ENCODE measurements at regions not wholly inside any gene's neighbourhood (a gene's known extent, or its start where the extent isn't known, plus 50 kb on each side); places are given as distances from the start of the nearest gene placed in this dataset.

DNA sequence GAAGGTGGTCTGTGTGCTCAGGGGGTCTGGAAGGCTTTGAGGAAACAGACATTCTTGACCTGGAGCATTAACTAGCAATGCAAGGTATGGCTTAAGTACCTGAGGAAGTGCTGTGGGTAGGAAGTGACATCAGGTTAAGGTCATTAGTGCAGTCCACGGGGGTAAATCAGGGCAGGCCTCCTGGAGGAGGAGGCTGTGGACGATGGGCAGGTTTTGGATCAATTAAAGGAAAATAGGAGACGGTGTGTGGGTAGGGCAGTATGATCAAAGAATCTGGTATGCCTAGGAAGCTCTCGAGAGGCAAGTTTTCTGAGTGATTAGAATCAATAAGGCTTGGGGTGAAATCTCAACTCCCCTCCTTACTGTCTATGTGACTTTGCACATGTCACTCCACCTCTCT, 295.3 kb downstream of the AACS start:
- DNase-seq (ENCODE audit: low read depth) = no peak

DNA sequence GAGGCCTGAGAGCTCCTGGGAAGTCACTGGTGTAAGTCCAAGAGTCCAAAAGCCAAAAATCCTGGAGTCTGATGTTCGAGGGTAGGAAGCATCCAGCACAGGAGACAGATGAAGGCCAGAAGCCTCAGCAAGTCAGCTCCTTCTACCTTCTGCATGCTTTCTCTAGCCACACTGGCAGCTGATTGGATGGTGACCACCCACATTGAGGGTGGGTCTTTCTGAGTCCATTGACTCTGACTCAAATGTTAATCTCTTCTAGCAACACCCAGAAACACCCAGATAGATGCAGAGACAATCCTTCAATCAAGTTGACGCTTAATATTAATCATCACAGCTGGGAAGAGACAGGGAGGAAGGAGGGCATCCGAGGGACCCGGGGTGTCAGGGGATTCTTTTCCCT, 305.8 kb downstream of the AACS start:
- no peak for DNase-seq (ENCODE audit: low read depth)

DNA sequence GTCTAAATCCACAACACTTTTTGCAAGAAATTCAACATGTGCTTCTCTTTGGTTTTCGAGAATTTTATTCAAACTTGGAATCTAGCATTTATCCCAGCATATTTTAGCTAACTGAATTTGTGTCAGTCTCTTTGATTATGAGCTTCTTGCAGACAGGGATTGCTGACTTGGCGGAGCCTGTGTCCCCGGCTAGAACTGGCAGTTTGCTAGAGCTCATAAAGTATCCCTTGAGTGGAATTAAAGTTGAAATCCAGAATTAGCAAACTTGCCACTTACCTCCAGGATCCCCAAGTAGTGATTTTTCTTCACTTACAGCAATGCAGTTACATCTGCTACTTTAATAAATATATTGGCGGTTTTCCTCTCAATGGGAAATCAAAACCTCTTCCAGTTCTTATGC, 306.9 kb downstream of the AACS start:
- no peak for DNase-seq (ENCODE audit: low read depth)

DNA sequence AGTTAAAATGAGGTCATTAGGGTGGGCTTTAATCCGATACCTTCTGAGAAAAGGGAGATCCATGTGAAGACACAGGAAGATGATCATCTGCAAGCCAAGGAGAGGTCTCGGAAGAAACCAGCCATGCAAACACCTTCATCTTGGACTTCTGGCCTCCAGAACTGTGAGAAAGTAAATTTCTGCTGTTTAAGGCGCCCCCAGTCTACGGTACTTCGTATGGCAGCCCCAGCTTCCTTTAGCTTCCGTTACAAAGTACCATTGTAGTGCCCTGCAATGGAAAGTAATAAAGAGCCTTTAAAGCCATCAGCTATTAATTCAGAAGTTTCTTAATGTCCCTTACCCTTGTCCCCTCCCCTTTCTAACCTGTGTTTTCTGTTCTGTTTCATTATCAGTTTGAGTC, 308.1 kb downstream of the AACS start:
- DNase-seq (ENCODE audit: low read depth) = no peak

DNA sequence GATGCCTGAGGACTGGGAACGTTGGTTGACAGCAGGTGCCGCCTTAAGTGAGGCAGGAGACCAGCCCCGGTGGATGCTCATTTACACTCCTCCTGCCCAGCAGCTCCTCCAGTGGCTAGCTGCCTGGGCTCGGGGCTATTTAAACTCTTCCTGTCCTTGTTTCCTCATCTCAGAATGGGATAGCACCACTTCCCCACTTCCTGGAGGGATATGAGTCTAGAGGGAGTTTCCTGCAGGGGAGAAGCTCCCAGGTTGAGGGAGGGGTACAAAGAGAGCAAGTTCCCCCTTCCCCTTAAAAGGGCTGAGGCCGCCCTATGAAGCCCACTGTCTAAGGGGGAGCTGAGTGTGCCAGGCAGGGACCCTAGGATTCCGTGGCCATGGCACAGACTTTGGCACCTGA, 311.2 kb downstream of the AACS start:
- no peak for DNase-seq (ENCODE audit: low read depth)

DNA sequence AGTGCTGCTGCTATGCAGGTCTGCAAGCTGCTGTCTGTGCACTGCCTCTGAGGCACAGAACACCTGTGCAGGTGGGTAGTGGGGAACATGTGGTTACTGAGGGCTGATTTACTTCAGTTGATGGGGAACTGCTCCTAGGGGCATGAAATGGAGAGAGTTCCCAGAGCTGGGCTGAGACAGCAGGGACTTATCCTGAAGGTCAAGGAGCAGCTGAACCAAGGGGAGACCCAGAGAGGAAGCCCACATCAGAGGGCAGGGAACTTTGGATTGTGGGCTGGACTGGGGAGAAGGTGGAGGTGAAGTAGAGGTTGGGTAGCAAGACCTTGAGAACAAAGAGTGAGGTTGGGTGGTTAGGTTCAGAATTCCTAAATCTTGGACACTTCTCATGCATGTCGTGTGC, 311.9 kb downstream of the AACS start:
- DNase-seq (ENCODE audit: low read depth) = no peak

DNA sequence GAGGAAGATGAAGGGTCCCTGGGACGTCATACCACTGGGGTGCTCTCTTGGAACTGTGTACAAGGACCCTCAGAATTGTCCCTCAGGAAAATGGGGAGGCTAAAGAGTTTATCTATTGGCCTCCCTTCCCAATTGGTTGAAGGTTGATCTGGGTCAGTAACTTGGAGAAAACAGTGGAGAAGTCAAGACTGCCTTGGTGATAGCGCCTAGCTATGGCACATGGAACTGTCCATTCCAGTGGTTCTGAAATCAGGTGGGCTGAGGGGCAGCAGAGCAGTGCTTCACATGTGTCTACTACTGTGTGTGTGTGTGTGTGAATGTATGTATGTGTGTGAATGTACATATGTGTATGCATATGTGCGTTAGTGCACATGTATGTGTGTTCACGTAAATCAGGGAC, 316.1 kb downstream of the AACS start:
- DNase-seq (ENCODE audit: low read depth) = no peak

DNA sequence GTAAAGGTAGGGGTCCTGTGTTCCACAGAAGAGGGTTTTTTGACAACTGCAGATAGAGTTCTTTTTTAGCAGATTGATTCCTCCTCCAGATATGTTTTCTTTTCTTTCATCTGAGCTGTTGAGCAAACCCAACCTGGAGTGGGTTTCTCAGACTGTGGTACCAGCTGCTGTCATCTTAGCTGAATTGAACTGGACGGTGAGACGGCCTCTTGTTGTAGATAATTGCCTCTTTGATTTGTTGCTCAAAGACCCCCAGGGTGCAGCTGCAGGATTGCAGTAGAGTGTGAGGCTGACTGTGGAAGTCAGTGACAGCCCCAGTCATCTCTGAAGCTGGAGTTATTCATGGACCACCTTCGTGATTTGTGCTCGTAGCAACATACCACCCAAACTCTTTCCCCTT, 317.7 kb downstream of the AACS start:
- DNase-seq (ENCODE audit: low read depth) = no peak

DNA sequence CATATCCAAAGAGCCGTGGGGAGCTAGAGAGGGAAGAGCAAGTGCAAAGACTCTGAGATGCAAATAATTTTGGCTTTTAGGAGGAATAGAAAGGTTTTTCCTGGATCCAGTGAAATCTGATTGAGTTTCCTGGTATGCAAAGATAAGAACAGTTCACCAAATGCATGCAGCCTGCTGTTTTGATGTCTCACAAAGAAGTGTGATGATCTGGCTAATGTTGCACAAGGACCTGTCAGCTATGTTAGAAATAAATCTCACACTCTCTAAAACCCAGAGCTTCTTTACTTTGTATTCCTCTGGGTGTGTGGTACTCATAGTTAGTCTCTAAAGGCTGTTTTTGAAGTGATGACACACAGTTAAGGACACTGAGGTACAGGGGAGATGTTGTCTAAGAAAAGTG, 321.4 kb downstream of the AACS start:
- no peak for DNase-seq (ENCODE audit: low read depth)

DNA sequence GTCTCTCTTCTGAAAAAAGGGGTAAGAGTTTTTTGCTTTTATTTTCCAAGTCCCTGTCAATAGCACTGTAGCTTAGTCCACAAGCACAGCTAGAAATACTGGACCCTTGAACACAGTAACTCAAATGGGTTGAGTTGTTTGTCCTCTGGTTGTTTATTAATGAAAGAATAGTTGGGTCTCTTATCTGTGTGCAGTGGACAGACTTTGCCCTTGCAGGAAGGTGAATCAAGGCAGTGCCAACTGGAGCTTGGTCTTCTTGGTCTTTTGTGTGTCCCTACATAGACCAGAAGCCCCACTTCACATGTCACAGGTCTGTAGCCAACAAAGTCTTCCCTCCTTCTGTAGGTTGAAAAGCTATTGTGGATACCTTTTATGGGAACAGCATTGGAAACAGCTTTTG, 322.0 kb downstream of the AACS start:
- no peak for DNase-seq (ENCODE audit: low read depth)

DNA sequence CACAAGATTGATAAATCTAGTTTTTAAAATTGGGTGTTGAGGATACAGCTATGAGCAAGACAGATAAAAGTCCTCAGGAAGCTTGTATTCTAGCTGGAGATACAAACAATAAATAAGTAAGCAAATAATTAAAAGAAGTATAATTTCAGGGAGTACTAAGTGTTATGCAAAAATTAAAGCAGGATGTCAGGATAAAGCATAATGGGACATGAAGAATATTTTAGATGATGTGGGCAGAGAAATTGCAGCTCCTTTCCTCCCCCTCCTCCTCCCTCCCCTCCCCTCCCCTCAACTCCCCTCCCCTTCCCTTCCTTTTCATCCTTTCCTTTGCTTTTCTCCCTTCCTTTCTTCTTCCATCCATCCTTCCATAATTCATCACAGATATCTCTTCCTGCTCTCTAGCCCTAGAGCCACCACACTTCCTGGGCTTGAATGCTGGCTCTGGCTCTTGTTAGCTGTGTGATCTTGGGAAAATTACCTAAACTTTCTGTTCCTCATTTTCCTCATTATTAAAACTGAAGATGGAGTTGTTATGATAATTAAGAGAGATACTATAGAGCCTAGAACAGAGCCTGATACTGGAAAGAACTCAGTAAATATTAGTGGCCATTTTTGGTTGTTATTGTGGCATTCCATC, 323.9 kb downstream of the AACS start:
- DNase-seq (ENCODE audit: low read depth) = no peak

DNA sequence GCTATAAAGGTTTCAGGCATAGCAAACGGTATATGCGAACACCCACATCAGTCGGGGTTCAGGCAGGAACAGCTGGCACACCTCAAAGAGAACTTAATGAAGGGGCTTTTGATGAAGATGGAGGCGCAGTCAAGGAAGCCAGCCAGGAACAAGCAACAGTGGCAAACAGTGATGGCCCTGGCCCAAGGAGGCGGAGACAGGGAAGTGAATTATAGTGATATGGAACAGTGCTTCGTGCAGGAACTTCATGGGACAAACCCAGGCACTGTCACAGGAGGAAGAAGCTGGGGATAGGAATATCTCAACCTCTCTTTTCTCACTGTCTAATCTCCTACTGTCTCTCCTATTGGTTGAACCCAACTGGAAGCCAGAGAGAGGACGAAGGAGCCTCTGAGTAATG, 328.3 kb downstream of the AACS start:
- no peak for DNase-seq (ENCODE audit: low read depth)

DNA sequence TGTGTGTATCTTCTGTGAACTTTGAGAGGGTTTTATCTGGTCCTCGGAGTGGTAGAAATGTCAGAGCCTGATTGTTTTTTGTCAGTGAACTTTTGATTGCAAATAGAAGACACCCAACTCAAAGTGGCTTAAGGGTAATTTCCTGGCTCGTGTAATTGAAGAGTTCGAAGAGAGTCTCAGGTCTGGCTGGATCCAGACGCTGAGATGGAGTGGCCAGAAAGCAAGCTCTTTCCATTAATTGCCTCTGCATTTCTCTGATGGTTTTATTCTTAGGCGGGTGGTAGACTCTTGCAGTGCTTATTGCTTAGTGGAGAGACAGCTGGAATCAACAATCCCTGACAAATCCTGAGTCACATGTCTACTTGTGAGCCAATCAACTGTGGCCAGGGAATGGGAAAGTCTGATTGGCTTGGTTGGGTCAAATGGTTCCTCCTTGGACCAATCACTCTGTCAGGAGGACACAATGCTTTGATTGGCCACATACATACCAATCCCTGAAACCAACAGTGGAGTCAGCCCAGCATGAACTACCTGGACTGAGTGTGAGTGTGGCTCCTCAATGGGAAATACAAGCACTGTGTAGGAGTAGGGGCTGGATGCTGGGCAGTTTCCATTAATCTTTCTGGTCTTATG, 330.5 kb downstream of the AACS start:
- no peak for DNase-seq (ENCODE audit: low read depth)

DNA sequence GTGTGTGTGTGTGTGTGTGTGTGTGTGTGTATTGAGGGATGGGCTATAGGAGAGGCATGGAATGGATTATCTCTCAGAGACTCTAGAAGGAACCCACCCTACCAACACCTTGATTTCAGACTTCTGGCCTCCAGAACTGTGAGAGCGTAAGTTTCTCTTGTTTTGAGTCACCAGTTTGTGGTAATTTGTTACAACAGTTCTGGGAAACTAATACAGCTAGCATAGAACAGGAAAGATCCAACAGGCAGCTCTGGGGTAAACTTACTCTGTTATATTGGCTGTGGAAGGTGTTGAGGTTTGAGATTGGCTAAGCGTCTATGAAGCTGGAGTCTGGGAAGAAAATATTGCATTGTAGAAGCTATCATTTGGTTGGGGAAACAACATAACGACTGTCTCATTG, 334.3 kb downstream of the AACS start:
- DNase-seq (ENCODE audit: low read depth) = no peak

DNA sequence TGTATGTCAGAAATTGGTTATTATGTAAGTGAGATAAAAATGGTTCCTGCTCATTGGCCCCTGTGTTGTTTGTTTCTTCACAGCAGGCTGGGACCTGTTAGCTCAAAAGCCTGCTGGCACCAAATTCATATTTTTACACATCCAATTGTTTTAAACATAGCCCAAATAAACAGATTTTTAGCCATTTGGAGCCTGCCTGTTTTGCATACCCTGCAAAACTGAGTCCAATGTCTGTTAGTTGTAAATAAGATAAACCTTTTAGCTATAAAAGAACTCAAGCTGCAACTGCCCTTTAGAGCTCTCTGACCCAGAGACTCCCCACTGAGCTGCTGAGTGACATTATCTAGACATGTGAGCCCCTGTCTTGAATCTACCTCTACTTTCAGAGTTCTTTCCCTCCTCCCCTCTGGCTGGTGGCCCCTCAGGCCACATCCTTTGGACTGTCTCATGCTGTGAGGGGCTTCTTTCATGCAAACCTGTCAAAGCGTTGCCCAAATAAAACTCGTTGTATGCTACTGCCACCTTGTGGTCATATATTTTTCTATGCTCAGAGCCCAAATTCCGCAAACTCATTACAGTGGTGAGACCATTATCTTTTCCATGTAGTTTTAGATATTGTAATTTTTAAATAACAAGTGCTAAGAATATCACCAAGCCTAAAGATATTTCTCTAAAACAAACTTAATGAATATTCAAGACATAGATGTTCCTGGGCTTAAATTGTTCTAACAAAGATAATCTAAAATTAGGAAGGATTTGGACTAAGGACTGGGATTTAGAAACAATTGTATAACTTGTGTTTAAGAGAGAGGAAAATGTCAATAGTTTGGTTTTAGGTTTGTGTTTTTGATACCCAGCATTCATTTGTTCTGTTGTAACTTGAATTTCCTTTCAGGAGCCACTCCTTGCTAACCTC, 337.9 kb downstream of the AACS start:
- DNase-seq (ENCODE audit: low read depth) = no peak

DNA sequence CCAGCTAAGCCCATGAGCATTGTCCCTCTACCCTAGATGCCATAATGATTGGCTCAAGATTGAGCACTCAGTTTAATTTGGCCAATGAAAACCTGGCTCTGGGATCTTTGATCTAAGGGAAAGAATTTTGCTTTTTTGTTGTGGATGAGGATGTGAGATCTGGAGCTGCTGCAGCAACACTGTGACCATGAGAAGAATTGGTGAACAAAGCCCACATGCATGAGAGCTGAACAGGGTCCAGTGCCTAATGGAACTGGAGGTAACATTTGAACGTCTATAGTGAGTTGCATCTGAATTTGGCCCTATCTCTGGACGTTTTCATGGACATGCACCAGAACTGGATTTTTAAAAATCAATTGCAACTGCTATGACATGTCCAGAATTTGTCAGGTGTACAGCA, 338.6 kb downstream of the AACS start:
- no peak for DNase-seq (ENCODE audit: low read depth)

DNA sequence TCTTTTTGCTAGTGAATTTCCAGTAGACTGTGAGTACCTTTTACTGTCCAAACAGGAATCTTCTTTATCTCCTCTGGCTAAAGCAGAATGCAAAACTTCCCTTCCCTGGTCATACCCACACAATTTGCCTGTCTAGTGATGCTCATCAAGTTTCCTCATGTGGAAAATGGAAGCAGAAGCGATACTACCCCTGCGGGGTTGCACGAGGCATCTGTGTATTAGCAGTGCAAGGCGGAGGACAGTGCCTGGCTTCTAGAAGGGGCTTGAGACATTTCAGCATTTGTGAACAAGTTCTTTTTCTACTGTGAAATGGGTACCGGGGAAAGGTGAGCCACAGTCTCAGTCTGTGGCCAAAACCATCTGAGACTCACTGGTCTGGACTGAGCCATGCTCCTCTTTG, 340.9 kb downstream of the AACS start:
- DNase-seq (ENCODE audit: low read depth) = no peak

DNA sequence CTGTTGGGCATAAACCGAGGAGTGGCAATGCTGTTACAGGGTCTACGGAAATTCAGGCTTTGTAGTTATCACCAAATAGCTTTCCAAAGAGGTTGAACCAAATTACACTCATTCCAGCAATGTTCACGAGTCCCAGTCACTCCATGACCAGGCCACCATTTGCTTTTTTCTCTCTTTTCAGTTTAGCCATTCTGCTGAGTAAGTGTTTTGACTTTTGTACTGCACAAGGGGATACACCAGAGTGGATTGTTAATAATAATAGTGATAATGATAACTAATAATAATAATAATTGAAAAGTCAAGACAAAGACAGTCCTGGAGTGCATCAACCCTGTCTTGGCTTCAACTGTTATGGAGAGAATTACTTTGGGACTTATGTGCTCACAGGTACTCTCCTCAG, 343.5 kb downstream of the AACS start:
- DNase-seq (ENCODE audit: low read depth) = no peak

DNA sequence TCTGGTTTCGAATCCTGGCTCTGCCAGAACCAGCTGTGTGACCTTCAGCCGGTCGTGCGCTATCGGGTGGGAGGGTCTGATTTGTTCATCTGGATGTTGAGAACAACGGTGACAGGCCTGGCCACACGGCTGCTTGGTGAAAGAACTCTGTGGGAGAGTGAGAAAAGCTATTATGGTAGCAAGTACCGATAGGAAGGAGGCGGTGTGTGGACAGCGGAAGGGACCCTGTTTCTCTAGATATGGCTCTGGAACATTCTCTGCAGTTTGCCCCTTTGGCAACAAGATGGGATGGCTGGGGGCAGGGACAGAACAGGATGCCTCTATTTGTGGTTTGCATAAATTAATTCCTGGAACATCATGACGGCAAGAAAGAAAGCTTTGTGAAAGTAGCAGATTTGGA, 347.3 kb downstream of the AACS start:
- no peak for DNase-seq (ENCODE audit: low read depth)

DNA sequence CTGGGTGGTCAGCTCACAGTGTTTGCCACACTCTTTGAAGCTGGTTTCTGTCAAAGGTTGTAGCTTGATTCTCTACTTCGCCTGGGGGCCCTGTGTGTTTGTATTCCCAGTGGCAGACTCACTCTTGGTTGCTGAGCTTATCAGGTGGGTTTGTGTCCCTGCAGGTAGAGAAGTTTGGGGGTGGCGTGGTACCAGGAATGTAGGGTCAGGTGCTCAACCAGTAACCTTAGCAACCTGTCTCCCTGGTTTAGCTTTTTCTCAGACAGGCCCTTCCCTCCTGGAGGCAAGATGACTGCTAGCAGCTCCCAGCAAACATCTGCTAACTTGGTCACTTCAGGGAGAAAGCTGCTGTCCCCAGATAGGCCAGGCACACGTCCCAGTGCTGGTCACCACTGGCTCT, 352.2 kb downstream of the AACS start:
- no peak for DNase-seq (ENCODE audit: low read depth)

DNA sequence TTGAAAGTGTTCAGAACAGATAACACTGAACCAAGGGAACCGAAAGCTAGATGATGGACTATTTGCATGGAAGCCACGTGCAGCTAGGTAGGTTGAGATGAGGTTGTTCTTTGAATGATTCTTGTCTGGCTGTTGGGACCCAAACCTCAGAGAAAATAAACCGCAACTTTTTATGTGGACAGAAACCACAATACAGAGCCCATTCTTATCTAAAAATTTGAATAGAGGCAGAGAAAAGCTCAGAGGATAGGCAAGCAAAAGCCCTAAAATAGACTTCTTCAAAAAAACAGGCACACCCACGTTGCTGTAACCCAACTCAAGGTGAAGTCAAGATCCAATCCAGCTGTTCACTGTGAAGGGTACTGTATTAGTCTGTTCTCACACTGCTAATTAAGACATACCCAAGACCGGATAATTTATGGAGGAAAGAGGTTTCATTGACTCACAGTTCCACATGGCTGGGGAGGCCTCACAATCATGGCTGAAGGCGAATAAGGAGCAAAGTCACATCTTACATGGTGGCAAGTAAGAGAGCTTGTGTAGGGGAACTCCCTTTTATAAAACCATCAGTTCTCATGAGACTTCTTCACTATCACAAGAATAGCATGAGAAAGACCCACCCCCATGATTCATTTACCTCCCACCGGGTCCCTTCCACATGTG, 353.8 kb downstream of the AACS start:
- DNase-seq (ENCODE audit: low read depth) = no peak

DNA sequence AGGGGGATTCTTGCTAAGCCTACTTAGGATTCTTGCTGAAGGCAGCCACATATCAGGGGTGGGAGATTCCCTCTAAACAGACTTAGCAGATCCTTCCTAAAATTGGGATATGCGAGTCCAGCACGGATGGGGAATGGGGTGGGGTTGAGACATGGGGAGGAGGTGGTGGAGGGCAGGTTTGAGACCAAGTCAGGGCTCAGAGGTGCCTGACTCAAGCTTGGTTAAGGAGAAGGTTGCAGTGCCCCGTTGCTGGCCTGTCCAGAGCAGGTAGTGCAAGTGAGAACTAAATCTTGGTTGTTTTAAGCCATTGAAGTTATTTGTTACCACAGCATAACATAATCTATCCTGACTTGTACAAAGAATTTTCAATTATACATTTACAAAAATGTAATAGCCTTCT, 359.7 kb downstream of the AACS start:
- DNase-seq (ENCODE audit: low read depth) = no peak

DNA sequence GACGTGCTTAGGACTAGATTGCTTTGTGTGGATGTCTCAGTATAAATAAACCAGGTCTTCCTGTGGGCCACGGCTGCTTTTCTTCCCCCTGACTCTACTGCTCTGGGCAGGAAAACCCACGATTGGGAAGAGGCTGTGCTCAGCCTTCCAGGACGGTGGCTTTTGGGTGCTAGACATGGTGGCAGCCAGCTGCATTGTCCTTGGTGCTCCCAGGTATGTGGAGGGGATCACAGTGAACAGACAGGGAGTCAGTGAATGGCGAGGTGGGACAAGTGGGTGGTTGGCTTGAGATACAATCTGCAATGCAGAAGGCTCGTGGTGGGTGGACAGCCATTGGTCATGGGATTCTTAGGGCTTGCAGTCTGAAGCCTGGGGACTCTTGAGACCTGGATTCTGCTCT, 366.3 kb downstream of the AACS start:
- no peak for DNase-seq (ENCODE audit: low read depth)
